Activated CD8-positive, alpha-beta T cell treated with anti-CD3 and anti-CD28 coated beads, Interleukin-2, amount 10 ng/mL, durations not matched to agents 7 days and 5 days (primary cell): ENCODE measurements at regions not wholly inside any gene's neighbourhood (a gene's known extent, or its start where the extent isn't known, plus 50 kb on each side); places are given as distances from the start of the nearest gene placed in this dataset.
"Not testable (repeated sequence)": the region's sequence is repeated elsewhere in the genome, so short reads cannot be mapped to it uniquely, and the experiment has no call there.

ENCODE experiments used
- ATAC-seq: fragments of 150-1000 bp; cut with Tn5 transposase; one replicate; pipeline ENCODE4 v1.10.0; 2021; ENCODE audit warnings: moderate library complexity
- CTCF ChIA-PET: fragments of 350-600 bp; sonication (Branson Sonifier 250); formaldehyde crosslinking; loops from one replicate; lab custom pipeline; 2021; ENCODE audit warnings: antibody characterized with exemption; lab: Charles Lee
- POLR2A ChIA-PET: fragments of 350-600 bp; sonication (Branson Sonifier 250); formaldehyde crosslinking; loops from one replicate; lab custom pipeline; 2021; ENCODE audit warnings: antibody characterized with exemption; lab: Charles Lee
- DNase-seq: peaks from one replicate; pipeline ENCODE4 v3.0.0-alpha.2; 2020
- H3K27ac Mint-ChIP-seq: one replicate; pipeline ENCODE4 v1.8.0; 2021; ENCODE audit warnings: mild to moderate bottlenecking, mixed read lengths
- H3K27me3 Mint-ChIP-seq: one replicate; pipeline ENCODE4 v1.8.0; 2021; ENCODE audit warnings: low read depth, mixed read lengths
- H3K36me3 Mint-ChIP-seq: one replicate; pipeline ENCODE4 v1.8.0; 2021; ENCODE audit warnings: low read depth, mixed read lengths
- H3K4me1 Mint-ChIP-seq: one replicate; pipeline ENCODE4 v1.8.0; 2021; ENCODE audit warnings: low read depth, mixed read lengths
- H3K4me3 Mint-ChIP-seq: one replicate; pipeline ENCODE4 v1.8.0; 2021; ENCODE audit warnings: mild to moderate bottlenecking, mixed read lengths
- H3K9me3 Mint-ChIP-seq: one replicate; pipeline ENCODE4 v1.8.0; 2022; ENCODE audit warnings: mixed read lengths; ENCODE audit not compliant: insufficient read depth

GRCh38 chr4:34972189-34972588 lies 1272.1 kb downstream of the ARAP2 start:
- ATAC-seq (no peak), DNase-seq (no peak)
- Mint-ChIP-seq H3K27ac (no peak overlapping the region), H3K36me3 (no peaks in the 10 kb centered on the region), H3K27me3 (no peaks in the 10 kb centered on the region), H3K9me3 (no peaks in the 10 kb centered on the region), H3K4me3 (no peak overlapping the region), H3K4me1 (no peaks in the 10 kb centered on the region)
- CTCF ChIA-PET: no interaction called here
- POLR2A ChIA-PET: no interaction called here

DNA sequence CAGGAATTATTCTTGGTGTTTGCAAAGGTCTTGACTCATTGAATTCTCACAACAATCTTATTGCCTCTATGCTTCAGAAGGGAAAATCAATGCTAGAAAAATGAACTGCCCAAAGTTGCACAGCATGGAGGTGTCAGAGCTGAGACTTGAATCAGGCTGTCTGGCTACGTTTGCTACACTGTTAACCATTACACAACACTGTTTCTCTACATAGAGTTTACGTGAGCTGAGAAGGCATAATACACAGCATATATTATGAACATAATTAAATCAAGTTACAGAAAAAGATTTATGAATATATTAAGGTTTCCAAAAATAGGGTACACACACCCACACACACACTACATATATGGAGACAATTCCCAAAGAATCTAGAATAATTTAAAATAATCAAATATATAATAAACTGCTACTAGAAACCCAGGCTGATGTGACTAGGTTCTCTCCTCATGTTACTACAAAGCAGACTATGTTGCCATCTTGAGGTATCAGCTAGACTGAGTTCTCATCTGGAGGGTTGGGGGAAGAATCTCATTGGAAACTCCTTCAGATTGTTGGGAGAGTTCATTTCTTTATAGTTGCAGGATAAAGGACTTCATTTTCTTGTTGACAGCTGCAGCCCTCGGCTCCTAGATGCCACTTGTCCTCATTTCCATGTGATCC lies 1270.5 kb downstream of the ARAP2 start:
- DNase-seq: no peak
- Mint-ChIP-seq H3K36me3 (no peaks in the 10 kb centered on the region), H3K27me3 (no peaks in the 10 kb centered on the region), H3K4me3 (no peak overlapping the region), H3K4me1 (no peaks in the 10 kb centered on the region), H3K9me3 (no peaks in the 10 kb centered on the region), H3K27ac (no peak overlapping the region)
- no peak for ATAC-seq
- ChIA-PET POLR2A (no interaction called here), CTCF (no interaction called here)

GRCh38 chr4:34974313-34974680 lies 1270.0 kb downstream of the ARAP2 start:
- no peak for ATAC-seq

DNA sequence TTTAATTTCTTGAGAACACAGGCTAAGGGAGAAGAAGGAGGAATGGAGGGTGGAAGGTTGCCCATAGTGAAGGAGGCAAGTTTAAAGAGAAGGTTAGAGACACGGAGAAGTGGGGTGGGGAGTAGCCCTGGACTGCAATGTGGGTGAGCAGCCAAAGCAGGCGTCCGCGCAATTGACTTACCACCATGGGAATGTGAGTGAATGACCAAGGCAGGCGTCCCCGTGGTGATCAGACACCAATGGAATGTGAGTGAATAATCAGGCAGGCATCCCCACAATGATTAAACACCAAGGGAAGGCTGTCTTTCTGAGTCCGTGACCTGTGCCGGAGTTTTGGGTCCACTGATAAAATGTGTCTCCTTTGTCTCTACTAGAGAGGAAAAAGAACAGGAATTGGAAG lies 1223.1 kb downstream of the ARAP2 start:
- DNase-seq: not testable (repeated sequence)

More at GRCh38 chr4:34974313-34974680, 1270.0 kb downstream of the ARAP2 start:
- CTCF ChIA-PET: no interaction called here
- POLR2A ChIA-PET: no interaction called here
- Mint-ChIP-seq H3K27me3 (no peaks in the 10 kb centered on the region), H3K4me3 (no peak overlapping the region), H3K4me1 (no peaks in the 10 kb centered on the region), H3K36me3 (no peaks in the 10 kb centered on the region), H3K27ac (no peak overlapping the region), H3K9me3 (no peaks in the 10 kb centered on the region)
- DNase-seq: no peak

DNA sequence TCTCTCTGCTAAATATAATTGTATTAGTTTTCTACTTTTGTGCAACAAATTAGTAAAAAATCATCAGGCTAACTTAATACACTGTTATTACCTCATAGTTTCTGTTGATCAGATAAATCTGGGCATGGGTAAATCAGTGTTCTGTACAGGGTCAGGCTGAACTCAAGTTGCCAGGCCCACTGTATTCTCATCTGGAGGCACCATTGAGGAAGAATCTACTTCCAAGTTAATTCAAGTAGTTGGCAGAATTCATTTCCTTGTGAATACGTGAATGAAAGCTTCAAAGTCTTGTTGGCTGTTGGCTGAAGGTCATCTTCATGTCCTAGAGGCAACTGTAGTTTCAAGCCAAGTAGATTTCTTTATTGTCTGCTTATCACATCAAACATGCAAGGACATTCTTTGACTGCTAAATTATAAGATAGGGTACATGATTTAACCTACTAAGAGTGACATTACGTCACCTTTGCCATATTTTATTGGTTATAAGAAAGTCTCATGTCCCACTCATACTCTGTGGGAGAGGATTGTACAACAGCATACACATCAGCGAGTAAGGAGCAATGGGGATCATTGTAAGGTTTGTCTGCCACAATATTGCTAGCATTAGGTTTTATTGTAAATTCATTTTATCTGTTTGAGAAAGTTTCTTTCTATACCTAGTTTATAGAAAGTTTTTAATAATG lies 1219.0 kb downstream of the ARAP2 start:
- no peak for ATAC-seq
- no peak overlapping the region for H3K4me3 Mint-ChIP-seq
- no peaks in the 10 kb centered on the region for H3K4me1 Mint-ChIP-seq

More for the DNA sequence above, 1223.1 kb downstream of the ARAP2 start:
- H3K4me3 Mint-ChIP-seq, CTCF ChIA-PET, ATAC-seq, H3K27ac Mint-ChIP-seq, H3K27me3 Mint-ChIP-seq, H3K4me1 Mint-ChIP-seq, H3K36me3 Mint-ChIP-seq, POLR2A ChIA-PET: not testable (repeated sequence)
- peaks cover 41% of the 10 kb centered on the region for H3K9me3 Mint-ChIP-seq

GRCh38 chr4:35038079-35038805 lies 1206.1 kb downstream of the ARAP2 start:
- Mint-ChIP-seq H3K4me1 (no peaks in the 10 kb centered on the region), H3K4me3 (no peak overlapping the region), H3K27me3 (no peaks in the 10 kb centered on the region), H3K36me3 (no peaks in the 10 kb centered on the region), H3K27ac (no peak overlapping the region), H3K9me3 (peaks cover 8% of the 10 kb centered on the region)
- no peak for DNase-seq
- ChIA-PET CTCF (no interaction called here), POLR2A (no interaction called here)
- no peak for ATAC-seq

More for the DNA sequence above, 1219.0 kb downstream of the ARAP2 start:
- DNase-seq: no peak
- H3K9me3 Mint-ChIP-seq: peaks cover 14% of the 10 kb centered on the region
- CTCF ChIA-PET: no interaction called here
- no peaks in the 10 kb centered on the region for H3K36me3 Mint-ChIP-seq
- POLR2A ChIA-PET: no interaction called here
- no peak overlapping the region for H3K27ac Mint-ChIP-seq
- H3K27me3 Mint-ChIP-seq: no peaks in the 10 kb centered on the region

DNA sequence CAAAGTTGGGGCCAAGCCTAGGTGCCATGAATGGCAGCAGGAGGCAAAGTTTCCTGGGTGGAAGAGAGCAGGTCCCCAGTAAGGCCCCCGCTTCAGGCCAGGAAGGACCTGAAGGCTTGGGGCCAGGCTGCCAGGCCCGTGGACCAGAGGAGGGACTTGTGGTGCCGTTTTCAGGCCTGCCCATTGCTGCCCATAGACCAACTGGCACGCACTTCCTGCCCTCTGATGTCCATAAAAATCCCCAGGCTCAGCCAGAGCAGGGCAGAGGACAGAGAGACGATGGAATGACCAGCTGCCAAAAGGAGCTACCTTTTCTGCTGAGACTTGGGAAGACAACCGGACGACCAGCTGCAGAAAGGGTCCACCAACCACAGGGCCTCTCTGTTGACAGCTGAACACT lies 1205.5 kb downstream of the ARAP2 start:
- DNase-seq: no peak
- ChIA-PET POLR2A (no interaction called here), CTCF (no interaction called here)
- Mint-ChIP-seq H3K9me3 (peaks cover 8% of the 10 kb centered on the region), H3K4me3 (no peak overlapping the region), H3K36me3 (no peaks in the 10 kb centered on the region), H3K27ac (no peak overlapping the region), H3K27me3 (no peaks in the 10 kb centered on the region), H3K4me1 (no peaks in the 10 kb centered on the region)
- ATAC-seq: no peak

DNA sequence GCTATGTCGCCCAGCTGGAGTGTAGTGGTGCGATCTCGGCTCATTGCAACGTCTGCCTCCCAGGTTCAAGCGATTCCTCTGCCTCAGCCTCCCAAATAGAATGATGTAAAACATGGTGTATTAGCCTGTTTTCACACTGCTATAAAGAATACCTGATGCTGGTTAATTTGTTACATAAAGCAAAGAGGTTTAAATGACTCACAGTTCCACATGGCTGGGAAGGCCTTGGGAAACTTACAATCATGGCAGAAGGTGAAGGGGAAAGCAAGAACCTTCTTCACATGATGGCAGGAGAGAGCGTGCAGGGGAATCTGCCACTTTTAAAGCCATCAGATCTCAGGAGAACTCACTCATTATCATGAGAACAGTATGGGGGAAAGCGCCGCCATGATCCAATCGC lies 1191.8 kb downstream of the ARAP2 start:
- DNase-seq: no peak
- H3K9me3 Mint-ChIP-seq: no peaks in the 10 kb centered on the region
- no peaks in the 10 kb centered on the region for H3K27me3 Mint-ChIP-seq
- H3K4me3 Mint-ChIP-seq: no peak overlapping the region
- ChIA-PET POLR2A (no interaction called here), CTCF (no interaction called here)
- H3K36me3 Mint-ChIP-seq: no peaks in the 10 kb centered on the region
- H3K4me1 Mint-ChIP-seq: no peaks in the 10 kb centered on the region
- no peak for ATAC-seq
- H3K27ac Mint-ChIP-seq: no peak overlapping the region

DNA sequence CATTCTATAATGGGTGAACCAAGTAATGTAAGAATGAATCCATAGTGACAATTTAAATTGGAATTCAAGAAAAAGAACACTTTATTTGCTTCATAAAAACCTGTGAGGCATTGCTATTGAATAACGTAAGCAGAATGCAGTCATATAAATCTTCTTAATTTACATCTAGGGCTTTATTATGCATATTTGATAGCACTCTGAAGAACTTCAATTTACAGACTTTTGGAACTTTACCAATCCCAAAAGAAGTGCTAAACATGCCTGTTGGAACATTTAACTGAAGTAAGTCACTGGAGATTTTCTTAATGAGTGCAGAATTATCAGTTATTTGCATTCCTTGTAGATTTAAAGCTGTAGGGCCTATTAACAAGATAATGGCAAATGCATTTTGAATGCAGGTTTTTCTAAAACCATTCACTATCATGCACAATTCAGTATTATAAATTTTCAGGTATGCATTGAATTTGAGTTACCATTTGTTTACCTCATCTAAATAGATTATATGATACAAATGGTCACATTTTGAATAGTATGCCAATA lies 1181.2 kb downstream of the ARAP2 start:
- DNase-seq (no peak), ATAC-seq (no peak)
- Mint-ChIP-seq H3K4me3 (no peak overlapping the region), H3K4me1 (no peaks in the 10 kb centered on the region), H3K9me3 (peaks cover 3% of the 10 kb centered on the region), H3K36me3 (no peaks in the 10 kb centered on the region), H3K27me3 (no peaks in the 10 kb centered on the region), H3K27ac (no peak overlapping the region)
- CTCF ChIA-PET: no interaction called here
- POLR2A ChIA-PET: no interaction called here

DNA sequence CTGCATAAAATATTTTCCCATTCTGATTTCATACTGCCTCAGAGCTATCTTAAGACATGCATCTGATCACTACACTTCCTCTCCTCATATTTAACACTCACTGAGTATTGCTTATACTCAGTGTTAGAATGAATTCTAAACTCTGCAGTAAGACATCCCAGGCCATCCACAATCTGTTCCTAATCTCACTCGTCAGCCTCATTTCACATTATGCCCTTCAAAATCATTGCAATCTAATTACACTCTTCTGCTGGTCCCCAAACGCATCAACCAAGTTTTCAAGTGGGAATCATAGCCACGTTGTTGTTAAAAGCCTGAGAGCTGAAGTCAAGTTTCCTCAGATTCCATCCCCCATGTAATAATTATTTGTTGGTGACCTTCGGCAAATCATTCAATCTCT lies 1177.9 kb downstream of the ARAP2 start:
- Mint-ChIP-seq H3K9me3 (no peaks in the 10 kb centered on the region), H3K36me3 (no peaks in the 10 kb centered on the region), H3K27me3 (no peaks in the 10 kb centered on the region), H3K4me3 (no peak overlapping the region), H3K4me1 (no peaks in the 10 kb centered on the region), H3K27ac (no peak overlapping the region)
- ChIA-PET CTCF (no interaction called here), POLR2A (no interaction called here)
- no peak for DNase-seq
- no peak for ATAC-seq

DNA sequence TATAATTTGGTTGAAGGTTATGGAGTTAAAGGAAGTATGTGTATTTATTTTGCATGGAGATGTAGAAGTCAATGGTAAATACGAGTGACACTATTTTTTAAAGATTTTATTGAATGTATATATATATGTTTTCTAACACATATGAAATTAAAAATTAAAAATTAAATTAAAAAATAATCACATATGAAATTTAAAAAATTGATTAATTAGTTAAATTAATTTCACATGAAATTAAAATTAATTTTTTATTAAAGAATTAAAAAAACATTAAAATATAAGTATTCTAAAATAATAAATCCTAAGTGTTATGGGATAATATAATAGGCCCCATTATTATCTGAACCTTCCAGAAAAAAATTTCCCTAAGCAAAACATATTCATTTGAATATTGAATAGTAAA lies 1163.5 kb downstream of the ARAP2 start:
- Mint-ChIP-seq H3K4me3 (no peak overlapping the region), H3K4me1 (no peaks in the 10 kb centered on the region), H3K27ac (no peak overlapping the region), H3K36me3 (no peaks in the 10 kb centered on the region), H3K27me3 (no peaks in the 10 kb centered on the region), H3K9me3 (no peaks in the 10 kb centered on the region)
- ChIA-PET CTCF (no interaction called here), POLR2A (no interaction called here)
- ATAC-seq (no peak), DNase-seq (no peak)

DNA sequence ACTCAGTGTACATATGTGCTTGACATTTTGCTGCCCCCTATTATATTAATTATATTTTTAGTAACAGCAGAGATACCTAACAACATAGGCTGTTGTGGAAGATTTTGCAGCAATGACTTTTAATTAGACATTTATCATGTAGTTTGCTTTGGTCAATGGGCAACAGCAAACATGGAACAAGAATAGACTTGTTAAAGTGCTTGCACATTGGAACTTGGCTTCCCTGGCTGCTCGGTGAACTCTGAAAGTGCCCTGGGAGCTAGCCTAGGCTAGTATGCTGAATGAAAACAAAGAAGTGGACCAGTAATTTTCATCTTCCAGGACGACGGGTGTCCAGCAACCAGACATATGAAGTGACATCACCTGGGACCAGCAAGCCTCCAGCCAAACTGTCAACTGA lies 1157.1 kb downstream of the ARAP2 start:
- ChIA-PET CTCF (no interaction called here), POLR2A (no interaction called here)
- DNase-seq: no peak
- Mint-ChIP-seq H3K36me3 (no peaks in the 10 kb centered on the region), H3K9me3 (no peaks in the 10 kb centered on the region), H3K27me3 (no peaks in the 10 kb centered on the region), H3K27ac (no peak overlapping the region), H3K4me3 (no peak overlapping the region), H3K4me1 (no peaks in the 10 kb centered on the region)
- ATAC-seq: no peak
